LHCN-M2 (cell line): ENCODE measurements at regions not wholly inside any gene's neighbourhood (a gene's known extent, or its start where the extent isn't known, plus 50 kb on each side); places are given as distances from the start of the nearest gene placed in this dataset.
A peak's percentile ranks its signal among the peaks of the same experiment; 100 is the strongest.

ENCODE experiments used
- DNase-seq: peaks from one replicate; pipeline ENCODE4 v3.0.0-alpha.2; 2012; ENCODE audit warnings: low read depth

- DNase-seq = no peak
Observed at GRCh38 chr14:54090274-54090673, 133.6 kb upstream of the BMP4 start.

- peak; percentile 19 for DNase-seq
Observed at GRCh38 chr14:54094765-54095164, 138.1 kb upstream of the BMP4 start.

- DNase-seq = peak; percentile 36
Observed at GRCh38 chr14:54098536-54098935, 141.9 kb upstream of the BMP4 start.

GRCh38 chr14:54102051-54102456, 145.4 kb upstream of the BMP4 start:
- no peak for DNase-seq

- no peak for DNase-seq
Observed at GRCh38 chr14:54102530-54102929, 145.9 kb upstream of the BMP4 start.

GRCh38 chr14:54104601-54105145, 148.0 kb upstream of the BMP4 start:
- no peak for DNase-seq

GRCh38 chr14:54105406-54105805, 148.8 kb upstream of the BMP4 start:
- no peak for DNase-seq

GRCh38 chr14:54105898-54106297, 149.3 kb upstream of the BMP4 start:
- DNase-seq = no peak

GRCh38 chr14:54106661-54107377, 150.2 kb upstream of the BMP4 start:
- DNase-seq = peak; percentile 83

GRCh38 chr14:54108481-54109471, 152.2 kb upstream of the BMP4 start:
- peak; percentile 88 for DNase-seq

GRCh38 chr14:54109521-54110120, 153.0 kb upstream of the BMP4 start:
- no peak for DNase-seq

GRCh38 chr14:54114941-54115340, 158.3 kb upstream of the BMP4 start:
- DNase-seq = no peak

- no peak for DNase-seq
Observed at GRCh38 chr14:54116198-54116885, 159.7 kb upstream of the BMP4 start.

GRCh38 chr14:54116972-54117371, 160.3 kb upstream of the BMP4 start:
- DNase-seq = peak; percentile 20

- no peak for DNase-seq
Observed at GRCh38 chr14:54117396-54117795, 160.8 kb upstream of the BMP4 start.

- no peak for DNase-seq
Observed at GRCh38 chr14:54117924-54118323, 161.3 kb upstream of the BMP4 start.

- no peak for DNase-seq
Observed at GRCh38 chr14:54120260-54120659, 163.6 kb upstream of the BMP4 start.

GRCh38 chr14:54121466-54122027, 164.9 kb upstream of the BMP4 start:
- no peak for DNase-seq

GRCh38 chr14:54123841-54124240, 167.2 kb upstream of the BMP4 start:
- DNase-seq = no peak

GRCh38 chr14:54125109-54125508, 168.5 kb upstream of the BMP4 start:
- no peak for DNase-seq

- DNase-seq = no peak
Observed at GRCh38 chr14:54126947-54127346, 170.3 kb upstream of the BMP4 start.
